ENCODE measurements at regions not wholly inside any gene's neighbourhood (a gene's known extent, or its start where the extent isn't known, plus 50 kb on each side); places are given as distances from the start of the nearest gene placed in this dataset.

GRCh38 chr22:48301421-48301820, 1526.3 kb downstream of the BRD1 start:
- no peak overlapping the region for H3K4me2 ChIP-seq (ENCODE audit: low read depth, low read length)
- TF ChIP-seq TOE1 (CRISPR knock-in tag; IDR thresholded peaks at IDR 0.05) (no peak), ZNF800 (CRISPR knock-in tag; IDR thresholded peaks at IDR 0.05) (no peak), GABPA (IDR thresholded peaks at IDR 0.05; ENCODE audit: low read depth, low read length) (no peak), GABPA (CRISPR knock-in tag; IDR thresholded peaks at IDR 0.05; ENCODE audit: low read depth) (no peak), RCOR2 (CRISPR knock-in tag; IDR thresholded peaks at IDR 0.05) (no peak), ZSCAN30 (CRISPR knock-in tag; IDR thresholded peaks at IDR 0.05) (no peak), ZNF205 (CRISPR knock-in tag; IDR thresholded peaks at IDR 0.05) (no peak), SP4 (CRISPR knock-in tag; IDR thresholded peaks at IDR 0.05) (no peak), CAMTA2 (CRISPR knock-in tag; IDR thresholded peaks at IDR 0.05; ENCODE audit: borderline replicate concordance) (no peak), PAF1 (CRISPR knock-in tag; IDR thresholded peaks at IDR 0.05) (no peak), CERS6 (CRISPR knock-in tag; IDR thresholded peaks at IDR 0.05) (no peak), TAF1 (CRISPR knock-in tag; IDR thresholded peaks at IDR 0.05) (no peak), GTF2F1 (IDR thresholded peaks at IDR 0.05; ENCODE audit: low read length) (no peak), ATF4 (CRISPR knock-in tag; IDR thresholded peaks at IDR 0.05) (no peak), MNT (IDR thresholded peaks at IDR 0.05) (no peak), ZZZ3 (CRISPR knock-in tag; IDR thresholded peaks at IDR 0.05; ENCODE audit: borderline replicate concordance) (no peak), MAF1 (CRISPR knock-in tag; IDR thresholded peaks at IDR 0.05; ENCODE audit: borderline replicate concordance) (no peak), ZNF768 (CRISPR knock-in tag; IDR thresholded peaks at IDR 0.05) (no peak)
- H3K27me3 ChIP-seq (ENCODE audit: control insufficient read depth in 1 of 2, insufficient read depth in 2 of 2, low read length in 2 of 2) = peaks cover 8 to 62% of the 10 kb centered on the region in 2 experiments
- ChIA-PET CTCF (ENCODE audit: low intra/inter-chr PET ratio, low total read pairs) (no interaction called here), POLR2A (no interaction called here)
- no peaks in the 10 kb centered on the region for H3K4me1 ChIP-seq (ENCODE audit: insufficient read depth, low read length)
- WGBS (ENCODE audit: low lambda C conversion rate) = 4% methylated on average over 10 of the region's 11 CpGs
- in situ Hi-C loops (cut with HindIII; ENCODE audit: extremely low pct_ligation_motif_present, low pct_unique_long_range_greater_than_20kb) = no loop called here
- no peak overlapping the region for H3K27ac ChIP-seq (ENCODE audit: extremely low read length, insufficient read depth, low read length)
- intact Hi-C loops (cut with micrococcal nuclease; ENCODE audit: unreplicated experiment) = no loop called here
- DNase-seq (ENCODE audit: low spot score) (no peak), ATAC-seq (no peak), FAIRE-seq (no peak)
- no peaks in the 10 kb centered on the region for H3K36me3 ChIP-seq (replicated peaks in 1 of 2; ENCODE audit: control insufficient read depth in 1 of 2, insufficient read depth in 2 of 2, low read length in 2 of 2)
- no peaks in the 10 kb centered on the region for H3K9me3 ChIP-seq (ENCODE audit: low read length)
- no peaks in the 10 kb centered on the region for H3K79me2 ChIP-seq (ENCODE audit: insufficient read depth, low read length)
- H3K4me3 ChIP-seq (replicated peaks in 1 of 3; ENCODE audit: insufficient read depth in 1 of 3, low read depth in 2 of 3, low read length in 3 of 3) = no peak overlapping the region
- H4K20me1 ChIP-seq (ENCODE audit: insufficient read depth, low read length) = no peaks in the 10 kb centered on the region
- BruUV-seq (replicated peaks) = no TSS peak
- no peak overlapping the region for H2AFZ ChIP-seq (ENCODE audit: low read length)
- H3K9ac ChIP-seq (ENCODE audit: insufficient read depth, low read depth, low read length) = no peak overlapping the region

All from HepG2 (cell line).